SKM-1 treated with dmso at 0.1 percent for 144 hours (cell line): ENCODE measurements at regions not wholly inside any gene's neighbourhood (a gene's known extent, or its start where the extent isn't known, plus 50 kb on each side); places are given as distances from the start of the nearest gene placed in this dataset.
"Not testable (repeated sequence)": the region's sequence is repeated elsewhere in the genome, so short reads cannot be mapped to it uniquely, and the experiment has no call there.

ENCODE experiments used
- DNase-seq: peaks from one replicate; lab custom pipeline; 2025; ENCODE audit not compliant: unreplicated experiment; lab: John Stamatoyannopoulos, UW

GRCh38 chr10:117838500-117839498 lies 207.9 kb downstream of the RAB11FIP2 start:
- DNase-seq, result not testable (repeated sequence)

- DNase-seq, result not testable (repeated sequence)
Measured at GRCh38 chr10:117856426-117856825, 190.3 kb downstream of the RAB11FIP2 start.

GRCh38 chr10:117860135-117860534 lies 186.6 kb downstream of the RAB11FIP2 start:
- DNase-seq, result no peak

- peak; percentile 41 for DNase-seq
Measured at GRCh38 chr10:117860823-117861222, 185.9 kb downstream of the RAB11FIP2 start.

GRCh38 chr10:117861329-117861728 lies 185.4 kb downstream of the RAB11FIP2 start:
- no peak for DNase-seq

- no peak for DNase-seq
Measured at GRCh38 chr10:117863771-117864170, 183.0 kb downstream of the RAB11FIP2 start.

- no peak for DNase-seq
Measured at GRCh38 chr10:117865945-117866344, 180.8 kb downstream of the RAB11FIP2 start.

- no peak for DNase-seq
Measured at GRCh38 chr10:117868151-117868550, 178.6 kb downstream of the RAB11FIP2 start.

- DNase-seq, result no peak
Measured at GRCh38 chr10:117875793-117876192, 170.9 kb downstream of the RAB11FIP2 start.

GRCh38 chr10:117876210-117876609 lies 170.5 kb downstream of the RAB11FIP2 start:
- DNase-seq, result no peak

- DNase-seq, result no peak
Measured at GRCh38 chr10:117878626-117879025, 168.1 kb downstream of the RAB11FIP2 start.

GRCh38 chr10:117884093-117884492 lies 162.6 kb downstream of the RAB11FIP2 start:
- DNase-seq, result no peak

GRCh38 chr10:117884592-117884991 lies 162.1 kb downstream of the RAB11FIP2 start:
- no peak for DNase-seq

- DNase-seq, result no peak
Measured at GRCh38 chr10:117885206-117885829, 161.4 kb downstream of the RAB11FIP2 start.

- no peak for DNase-seq
Measured at GRCh38 chr10:117886766-117887165, 160.0 kb downstream of the RAB11FIP2 start.

- no peak for DNase-seq
Measured at GRCh38 chr10:117889664-117890063, 157.1 kb downstream of the RAB11FIP2 start.

- DNase-seq, result no peak
Measured at GRCh38 chr10:117892681-117893220, 154.0 kb downstream of the RAB11FIP2 start.

GRCh38 chr10:117894339-117894738 lies 152.4 kb downstream of the RAB11FIP2 start:
- no peak for DNase-seq

- no peak for DNase-seq
Measured at GRCh38 chr10:117896517-117896916, 150.2 kb downstream of the RAB11FIP2 start.

- no peak for DNase-seq
Measured at GRCh38 chr10:117899181-117899683, 147.5 kb downstream of the RAB11FIP2 start.

GRCh38 chr10:117900280-117900679 lies 146.5 kb downstream of the RAB11FIP2 start:
- no peak for DNase-seq

GRCh38 chr10:117903854-117904253 lies 142.9 kb downstream of the RAB11FIP2 start:
- no peak for DNase-seq
